Spleen (tissue), 11 donors: ENCODE measurements at regions not wholly inside any gene's neighbourhood (a gene's known extent, or its start where the extent isn't known, plus 50 kb on each side); places are given as distances from the start of the nearest gene placed in this dataset.

ENCODE experiments used
- DNase-seq: peaks from one replicate; pipeline ENCODE4 v3.0.0-alpha.2; 2020
- H3K27ac ChIP-seq, 8 donors: fragments of 200-600 bp; sonication (generic) in 7 of 8; 1 replicate in 4 of 8; 2 replicates in 4 of 8; pipeline versions ENCODE4 v1.5.0 to v1.8.0; 2016 to 2021; ENCODE audit warnings: inconsistent platforms in 4 of 8, mild to moderate bottlenecking in 4 of 8, moderate library complexity in 1 of 8
- H3K27me3 ChIP-seq, 7 donors: fragments of 200-600 bp; sonication (generic) in 6 of 7; replicated peaks in 1 of 7; 1 replicate in 4 of 7; 2 replicates in 3 of 7; pipeline versions ENCODE4 v1.5.0 to v1.8.0; 2016 to 2021; ENCODE audit warnings: inconsistent platforms in 3 of 7, mild to moderate bottlenecking in 1 of 7
- H3K36me3 ChIP-seq, 6 donors: fragments of 200-600 bp; sonication (generic) in 5 of 6; 1 replicate in 4 of 6; 2 replicates in 2 of 6; pipeline versions ENCODE4 v1.5.0 to v1.8.0; 2016 to 2021; ENCODE audit warnings: inconsistent platforms in 2 of 6
- H3K4me1 ChIP-seq, 6 donors: fragments of 200-600 bp; sonication (generic) in 5 of 6; 1 replicate in 3 of 6; 2 replicates in 3 of 6; pipeline versions ENCODE4 v1.5.0 to v1.8.0; 2016 to 2021; ENCODE audit warnings: inconsistent platforms in 3 of 6
- H3K4me3 ChIP-seq, 8 donors: fragments of 200-600 bp; sonication (generic) in 7 of 8; 1 replicate in 4 of 8; 2 replicates in 4 of 8; pipeline versions ENCODE4 v1.5.0 to v1.8.0; 2016 to 2021; ENCODE audit warnings: inconsistent platforms in 4 of 8, mild to moderate bottlenecking in 4 of 8, moderate library complexity in 2 of 8
- H3K9me3 ChIP-seq, 8 donors: fragments of 200-600 bp; sonication (generic) in 7 of 8; 1 replicate in 4 of 8; 2 replicates in 4 of 8; pipeline versions ENCODE4 v1.5.0 to v1.8.0; 2016 to 2021; ENCODE audit warnings: inconsistent platforms in 4 of 8
- POLR2A ChIP-seq, 3 donors: fragments of 450-650 bp; IDR thresholded peaks; one replicate each; pipeline ENCODE4 v1.5.1; 2017; ENCODE audit warnings: antibody characterized with exemption in 3 of 3, mild to moderate bottlenecking in 1 of 3
- POLR2AphosphoS5 ChIP-seq, 3 donors: sonication (generic); formaldehyde crosslinking; IDR thresholded peaks; one replicate each; pipeline ENCODE4 v1.5.1; 2017; ENCODE audit warnings: antibody characterized with exemption in 3 of 3
- WGBS, 5 donors: extraction: QIAGEN DNeasy Blood & Tissue Kit in 3 of 5; methylation state at CpG; one replicate each; pipeline versions ENCODE4 v1.1.5 to v1.1.7; 2013 to 2018; 5-methylcytosine and 5-hydroxymethylcytosine counted together
- intact Hi-C: fragments of 100-400 bp; cut with DNase I; formaldehyde crosslinking; loops from one replicate; pipeline ENCODE4 v1.15.0; 2023; ENCODE audit warnings: low total_unique reads
- TF ChIP-seq, protein P1 (sequence below), 11 experiments: fragments of 200-600 bp in 7 of 11; fragments of 450-650 bp in 4 of 11; sonication (generic) in 4 of 11; IDR thresholded peaks in 8 of 11; conservative IDR thresholded peaks in 3 of 11; 1 replicate in 7 of 11; 2 replicates in 4 of 11; pipeline versions ENCODE4 v1.4.0 to v1.8.0; 2016 to 2021; ENCODE audit warnings: antibody characterized with exemption in 11 of 11, inconsistent platforms in 4 of 11, mild to moderate bottlenecking in 1 of 11
- donor health status: healthy with polysubstance abuse.
- donor health status: DM: no; HTN: no; CAD: no; lungs with moderate emphysema.
- donor health status: DM: no; HTN: no; CAD: no.
- donor health status: Bipolar disorder and iron deficiency.
- donor health status: healthy.
- donor health status: DM: no; HTN: no; CAD: no.
- donor health status: DM: yes; HTN: yes; CAD: no.

- Histone ChIP-seq H3K9me3 (peaks cover 0 to 5% (median 0%) of the 10 kb centered on the region in 8 donors), H3K27ac (no peak overlapping the region), H3K27me3 (no peaks in the 10 kb centered on the region), H3K36me3 (no peaks in the 10 kb centered on the region), H3K4me1 (no peaks in the 10 kb centered on the region), H3K4me3 (no peak overlapping the region)
- no peak for DNase-seq
- TF ChIP-seq POLR2AphosphoS5 (IDR thresholded peaks at IDR 0.05) (no peak), POLR2A (IDR thresholded peaks at IDR 0.05) (no peak)
- TF ChIP-seq, protein P1, sequence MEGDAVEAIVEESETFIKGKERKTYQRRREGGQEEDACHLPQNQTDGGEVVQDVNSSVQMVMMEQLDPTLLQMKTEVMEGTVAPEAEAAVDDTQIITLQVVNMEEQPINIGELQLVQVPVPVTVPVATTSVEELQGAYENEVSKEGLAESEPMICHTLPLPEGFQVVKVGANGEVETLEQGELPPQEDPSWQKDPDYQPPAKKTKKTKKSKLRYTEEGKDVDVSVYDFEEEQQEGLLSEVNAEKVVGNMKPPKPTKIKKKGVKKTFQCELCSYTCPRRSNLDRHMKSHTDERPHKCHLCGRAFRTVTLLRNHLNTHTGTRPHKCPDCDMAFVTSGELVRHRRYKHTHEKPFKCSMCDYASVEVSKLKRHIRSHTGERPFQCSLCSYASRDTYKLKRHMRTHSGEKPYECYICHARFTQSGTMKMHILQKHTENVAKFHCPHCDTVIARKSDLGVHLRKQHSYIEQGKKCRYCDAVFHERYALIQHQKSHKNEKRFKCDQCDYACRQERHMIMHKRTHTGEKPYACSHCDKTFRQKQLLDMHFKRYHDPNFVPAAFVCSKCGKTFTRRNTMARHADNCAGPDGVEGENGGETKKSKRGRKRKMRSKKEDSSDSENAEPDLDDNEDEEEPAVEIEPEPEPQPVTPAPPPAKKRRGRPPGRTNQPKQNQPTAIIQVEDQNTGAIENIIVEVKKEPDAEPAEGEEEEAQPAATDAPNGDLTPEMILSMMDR (IDR thresholded peaks at IDR 0.05 in 8 of 11, conservative IDR thresholded peaks at IDR 0.05 in 3 of 11): no peak
- intact Hi-C loops: no loop called here
- 68 to 87% (median 80%) methylated on average over 3 of the region's 3 CpGs for WGBS, 5 donors
Observed at GRCh38 chr6:19324376-19324775, 512.8 kb upstream of the ID4 start.

- no peak overlapping the region for H3K4me3 ChIP-seq
- TF ChIP-seq POLR2A (IDR thresholded peaks at IDR 0.05): no peak
- TF ChIP-seq, protein P1 (IDR thresholded peaks at IDR 0.05 in 8 of 11, conservative IDR thresholded peaks at IDR 0.05 in 3 of 11): no peak
- TF ChIP-seq POLR2AphosphoS5 (IDR thresholded peaks at IDR 0.05): no peak
- no peaks in the 10 kb centered on the region for H3K9me3 ChIP-seq
- intact Hi-C loops: no loop called here
- no peaks in the 10 kb centered on the region for H3K4me1 ChIP-seq
- no peaks in the 10 kb centered on the region for H3K27me3 ChIP-seq
- peak overlapping the region in 1 of 8 donors; percentile 12 for H3K27ac ChIP-seq
- WGBS, 5 donors: 60 to 76% (median 73%) methylated on average over 8 of the region's 8 CpGs
- no peaks in the 10 kb centered on the region for H3K36me3 ChIP-seq
- no peak for DNase-seq
Observed at GRCh38 chr6:19325335-19325789, 511.8 kb upstream of the ID4 start.

DNA sequence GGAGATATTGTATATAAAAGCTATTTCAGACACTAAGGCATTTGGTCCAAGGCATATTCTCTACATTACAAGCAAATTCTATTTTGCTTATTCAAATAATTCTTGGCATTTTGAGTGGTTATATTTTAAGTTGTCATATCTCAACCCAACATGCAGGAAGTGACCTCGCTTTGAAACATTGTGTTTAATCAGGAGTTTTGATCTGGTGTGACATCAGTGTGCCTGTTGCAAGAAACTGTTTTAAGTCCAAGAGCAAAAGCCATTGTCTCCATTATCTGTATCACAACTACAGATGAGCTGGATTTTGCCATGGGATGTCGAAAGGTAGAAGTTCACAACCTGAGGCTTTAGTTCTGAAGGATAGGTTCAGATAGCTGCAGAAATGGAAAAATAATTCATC is 509.9 kb upstream of the ID4 start:
- no peak for TF ChIP-seq POLR2AphosphoS5 (IDR thresholded peaks at IDR 0.05)
- no peak for TF ChIP-seq POLR2A (IDR thresholded peaks at IDR 0.05)
- TF ChIP-seq, protein P1 (IDR thresholded peaks at IDR 0.05 in 8 of 11, conservative IDR thresholded peaks at IDR 0.05 in 3 of 11): no peak
- no peak for DNase-seq

DNA sequence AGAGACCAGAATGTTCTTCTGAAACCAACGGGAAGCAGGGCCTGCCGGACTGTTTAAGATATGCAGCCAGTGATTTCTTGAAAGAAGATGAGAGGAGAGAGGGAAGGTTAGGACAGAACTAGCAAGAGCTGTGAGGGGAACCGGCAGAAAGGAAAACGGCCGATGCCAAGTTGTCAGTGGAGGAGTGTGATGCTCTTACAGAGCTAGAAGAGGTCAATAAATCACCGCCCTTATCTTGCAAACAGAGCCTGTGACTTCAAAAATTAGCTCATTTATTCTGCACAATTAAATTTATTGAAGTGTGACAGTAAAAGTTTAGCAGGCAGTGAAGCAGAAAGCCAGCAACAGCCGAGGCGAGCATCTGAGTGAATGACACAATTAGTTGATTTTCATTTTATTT is 509.5 kb upstream of the ID4 start:
- H3K4me1 ChIP-seq: no peaks in the 10 kb centered on the region
- no peaks in the 10 kb centered on the region for H3K27me3 ChIP-seq
- DNase-seq: no peak
- no peaks in the 10 kb centered on the region for H3K9me3 ChIP-seq
- intact Hi-C loops: no loop called here
- H3K4me3 ChIP-seq: no peak overlapping the region
- TF ChIP-seq, protein P1 (IDR thresholded peaks at IDR 0.05 in 8 of 11, conservative IDR thresholded peaks at IDR 0.05 in 3 of 11): no peak
- TF ChIP-seq POLR2AphosphoS5 (IDR thresholded peaks at IDR 0.05): no peak
- TF ChIP-seq POLR2A (IDR thresholded peaks at IDR 0.05): no peak
- WGBS, 5 donors: 10 to 24% (median 16%) methylated on average over 8 of the region's 8 CpGs
- peak overlapping the region in 2 of 8 donors; percentile 17 to 18 for H3K27ac ChIP-seq
- no peaks in the 10 kb centered on the region for H3K36me3 ChIP-seq

More for the DNA sequence above, 509.9 kb upstream of the ID4 start:
- H3K36me3 ChIP-seq: no peaks in the 10 kb centered on the region
- 24 to 51% (median 34%) methylated on average over 2 of the region's 2 CpGs for WGBS, 5 donors
- H3K9me3 ChIP-seq: no peaks in the 10 kb centered on the region
- no peak overlapping the region for H3K4me3 ChIP-seq
- intact Hi-C loops: no loop called here
- no peaks in the 10 kb centered on the region for H3K27me3 ChIP-seq
- H3K27ac ChIP-seq: peak overlapping the region in 2 of 8 donors; percentile 17 to 18
- H3K4me1 ChIP-seq: no peaks in the 10 kb centered on the region
